SH-SY5Y (cell line): ENCODE measurements at regions not wholly inside any gene's neighbourhood (a gene's known extent, or its start where the extent isn't known, plus 50 kb on each side); places are given as distances from the start of the nearest gene placed in this dataset.

Experiments
- GATA2 ChIP-seq: IDR thresholded peaks from 2 replicates; pipeline ENCODE4 v1.6.1; 2011; ENCODE audit warnings: mild to moderate bottlenecking, low read depth, low read length
- GATA3 ChIP-seq: IDR thresholded peaks from 2 replicates; pipeline ENCODE4 v1.6.1; 2011; ENCODE audit warnings: low read depth, mild to moderate bottlenecking, low read length, moderate library complexity

DNA sequence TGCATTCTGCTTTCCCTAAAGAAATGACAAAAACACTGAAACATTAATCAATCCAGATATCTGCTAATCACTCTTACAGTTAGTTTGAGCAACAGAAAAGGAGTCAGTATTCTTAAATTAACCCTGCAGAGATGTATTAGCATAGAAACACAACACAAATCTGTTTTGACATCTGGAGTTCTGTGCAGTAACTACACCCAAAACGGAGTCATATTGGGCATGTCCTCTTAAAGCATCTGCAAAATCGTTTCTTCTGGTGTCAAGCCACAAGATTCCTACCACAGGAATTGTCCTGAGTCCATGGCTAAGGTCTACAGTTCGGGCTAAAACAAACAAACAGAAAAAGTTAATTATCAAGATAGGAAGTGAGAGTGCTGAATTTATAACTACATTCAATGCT is 332.1 kb upstream of the PKN2 start:
- TF ChIP-seq GATA2 (no peak), GATA3 (no peak)
